ENCODE measurements at regions not wholly inside any gene's neighbourhood (a gene's known extent, or its start where the extent isn't known, plus 50 kb on each side); places are given as distances from the start of the nearest gene placed in this dataset.
"Not testable (repeated sequence)": the region's sequence is repeated elsewhere in the genome, so short reads cannot be mapped to it uniquely, and the experiment has no call there.

DNA sequence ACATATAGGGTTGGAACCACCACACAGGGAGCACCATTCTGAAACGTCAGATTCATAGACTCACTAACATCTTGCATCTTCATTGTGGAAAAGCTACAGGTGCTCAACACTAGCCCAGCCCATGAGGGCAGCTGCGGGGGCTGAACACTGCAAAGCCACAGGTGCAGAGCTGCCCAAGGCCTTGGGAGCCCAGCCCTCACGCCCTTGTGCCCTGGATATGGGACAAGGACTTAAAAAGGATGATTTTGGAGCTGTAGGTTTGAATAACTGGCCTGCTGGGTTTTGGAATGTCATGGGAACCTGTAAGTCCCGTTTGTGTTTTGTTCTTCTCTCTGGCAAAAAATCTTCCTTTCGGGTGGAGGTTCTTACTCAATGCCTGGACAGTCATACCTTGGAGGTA is 834.4 kb downstream of the FOXD4L5 start:
- H3K27me3 ChIP-seq; ATAC-seq; H3K9me3 ChIP-seq; H3K27ac ChIP-seq; H3K36me3 ChIP-seq; H3K4me1 ChIP-seq; DNase-seq; intact Hi-C loops (cut with DNase I); H3K4me3 ChIP-seq: not testable (repeated sequence)
- WGBS (ENCODE audit: insufficient coverage, low coverage, low lambda C conversion rate, missing lambda C conversion rate), result 33% methylated on average over 1 of the region's 5 CpGs

DNA sequence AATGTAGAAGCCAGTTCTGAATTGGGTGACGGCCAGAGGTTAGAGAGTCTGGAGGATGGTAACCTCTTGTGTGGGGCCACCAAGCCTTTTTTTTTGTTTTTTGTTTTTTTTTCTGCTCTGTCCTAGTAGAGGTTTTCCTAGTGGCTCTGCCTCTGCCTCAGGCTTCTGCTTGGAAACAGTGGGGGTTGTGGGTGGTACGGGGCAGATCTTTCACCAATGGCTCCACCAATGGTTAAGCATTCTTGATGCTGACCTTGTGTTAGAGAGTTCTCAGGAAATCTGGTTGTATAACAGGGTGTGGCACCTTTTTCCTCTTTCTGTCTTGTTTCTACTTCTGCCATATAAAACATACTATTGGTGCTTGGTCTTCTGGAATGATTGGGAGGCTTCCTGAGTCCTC is 836.0 kb downstream of the FOXD4L5 start:
- H3K4me3 ChIP-seq; H3K4me1 ChIP-seq; DNase-seq; H3K9me3 ChIP-seq; H3K36me3 ChIP-seq; H3K27ac ChIP-seq; intact Hi-C loops (cut with DNase I); H3K27me3 ChIP-seq: not testable (repeated sequence)
- 14% methylated on average over 1 of the region's 2 CpGs for WGBS (ENCODE audit: insufficient coverage, low coverage, low lambda C conversion rate, missing lambda C conversion rate)
- peak in 1 of 4 donors; percentile 48 for ATAC-seq

DNA sequence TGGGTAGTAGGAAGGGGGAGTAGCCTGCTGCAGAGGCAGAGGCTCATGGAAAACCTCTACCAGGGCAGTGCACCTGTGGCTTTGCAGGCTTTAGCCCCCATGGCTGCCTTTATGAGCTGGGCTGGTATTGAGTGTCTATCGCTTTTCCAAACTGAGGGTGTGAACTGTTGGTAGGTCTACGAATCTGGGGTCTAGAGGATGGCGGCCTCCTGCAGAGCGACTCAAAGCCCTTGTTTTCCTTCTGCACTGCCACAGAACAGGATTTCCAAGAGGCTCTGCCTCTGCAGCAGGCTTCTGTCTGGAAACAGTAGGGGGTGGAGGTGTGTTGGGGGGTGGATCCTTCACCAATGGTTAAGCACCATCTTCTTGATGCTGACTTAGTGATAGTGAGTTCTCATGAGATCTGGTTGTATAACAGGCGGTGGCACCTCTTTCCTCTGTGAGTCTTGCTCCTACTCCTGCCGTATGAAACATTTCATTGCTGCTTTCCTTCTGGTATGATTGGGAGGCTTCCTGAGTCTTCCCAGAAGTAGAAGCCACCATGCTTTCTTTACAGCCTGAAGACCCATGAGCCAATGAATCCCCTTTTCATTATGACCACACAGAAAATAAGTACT is 840.0 kb downstream of the FOXD4L5 start:
- H3K4me3 ChIP-seq; H3K9me3 ChIP-seq; DNase-seq; H3K27me3 ChIP-seq; H3K4me1 ChIP-seq; ATAC-seq; H3K27ac ChIP-seq; H3K36me3 ChIP-seq; intact Hi-C loops (cut with DNase I): not testable (repeated sequence)
- 70% methylated on average over 3 of the region's 6 CpGs for WGBS (ENCODE audit: insufficient coverage, low coverage, low lambda C conversion rate, missing lambda C conversion rate)

DNA sequence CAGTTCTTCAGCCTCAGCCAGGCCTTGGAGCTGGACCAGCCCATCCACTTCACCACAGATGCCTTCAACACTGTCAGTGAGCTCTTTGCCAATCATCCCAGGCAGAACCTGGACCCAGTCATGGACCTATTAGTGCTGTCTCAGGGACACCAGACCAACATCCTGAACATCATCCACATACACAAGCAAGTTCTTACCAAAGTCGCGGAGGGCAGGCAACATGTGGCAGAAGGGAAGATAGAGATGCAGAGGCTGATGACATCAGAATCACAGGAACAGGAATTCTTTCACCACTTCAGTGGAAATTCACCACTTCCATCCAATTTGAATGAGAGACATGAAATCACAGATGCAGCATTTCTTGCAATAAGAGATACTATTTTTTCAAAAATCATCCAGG is 845.3 kb downstream of the FOXD4L5 start:
- H3K27me3 ChIP-seq; H3K9me3 ChIP-seq; DNase-seq; H3K27ac ChIP-seq; H3K4me3 ChIP-seq; intact Hi-C loops (cut with DNase I); H3K4me1 ChIP-seq; H3K36me3 ChIP-seq; ATAC-seq: not testable (repeated sequence)
- 90% methylated on average over 2 of the region's 2 CpGs for WGBS (ENCODE audit: insufficient coverage, low coverage, low lambda C conversion rate, missing lambda C conversion rate)

Small RNA genes in the stretch of these regions (small RNA-seq; reads per million reads assigned to genes)
- 0 reads per million in 2 experiments for gene AL773524.1
